Kidney (tissue), 13 donors: ENCODE measurements at regions not wholly inside any gene's neighbourhood (a gene's known extent, or its start where the extent isn't known, plus 50 kb on each side); places are given as distances from the start of the nearest gene placed in this dataset.

ENCODE experiments used
- DNase-seq, 5 donors: peaks; one replicate each; pipeline ENCODE4 v3.0.0-alpha.2; 2013 to 2020
- FAIRE-seq: peaks from 2 replicates; lab custom pipeline; 2012; peaks lifted over from hg19 to GRCh38; lab: Jason Lieb, UNC
- H3K27ac ChIP-seq, 2 donors: one replicate each; pipeline ENCODE4 v1.7.0; 2013; ENCODE audit warnings: low read depth in 2 of 2, low read length in 2 of 2, inconsistent platforms in 1 of 2
- H3K27me3 ChIP-seq: one replicate; pipeline ENCODE4 v1.7.1; 2013; ENCODE audit warnings: low read length, inconsistent platforms; ENCODE audit not compliant: control insufficient read depth, insufficient read depth
- H3K36me3 ChIP-seq, 3 donors: one replicate each; pipeline versions ENCODE4 v1.7.0 to v1.7.1; 2013; ENCODE audit warnings: low read length in 3 of 3, control low read depth in 1 of 3, inconsistent platforms in 1 of 3; ENCODE audit not compliant: insufficient read depth in 3 of 3, control insufficient read depth in 2 of 3
- H3K4me1 ChIP-seq, 3 donors: one replicate each; pipeline versions ENCODE4 v1.7.0 to v1.7.1; 2013; ENCODE audit warnings: low read length in 3 of 3, inconsistent platforms in 1 of 3, low read depth in 1 of 3; ENCODE audit not compliant: control insufficient read depth in 2 of 3, insufficient read depth in 2 of 3
- H3K4me3 ChIP-seq, 3 donors: one replicate each; pipeline versions ENCODE4 v1.7.0 to v1.8.1; 2013; ENCODE audit warnings: low read length in 3 of 3, control low read depth in 1 of 3, inconsistent platforms in 1 of 3
- H3K9ac ChIP-seq, 3 donors: one replicate each; pipeline versions ENCODE4 v1.7.0 to v1.7.1; 2013; ENCODE audit warnings: low read length in 3 of 3, control low read depth in 1 of 3, inconsistent platforms in 1 of 3
- H3K9me3 ChIP-seq, 3 donors: one replicate each; pipeline versions ENCODE4 v1.7.0 to v1.7.1; 2013; ENCODE audit warnings: low read length in 3 of 3, control low read depth in 1 of 3, inconsistent platforms in 1 of 3; ENCODE audit not compliant: control insufficient read depth in 2 of 3, insufficient read depth in 1 of 3
- CTCF ChIP-seq: IDR thresholded peaks from 3 replicates; pipeline ENCODE4 v1.5.1; 2012; ENCODE audit warnings: mild to moderate bottlenecking, moderate library complexity, borderline replicate concordance; ENCODE audit not compliant: insufficient read depth; ENCODE audit errors: extremely low read depth
- intact Hi-C: fragments of 100-400 bp; cut with DNase I; formaldehyde crosslinking; loops from one replicate; pipeline ENCODE4 v1.11.1; 2022
- donor health status: control.
- donor health status: control.
- donor health status: control.
- donor health status: control.
- donor health status: control.
- donor health status: DM: yes; HTN: yes; CAD: no.
- donor health status: Normal renal cell carcinoma (clear cell type).

GRCh38 chr2:200039724-200040650 lies 84.6 kb downstream of the MAIP1 start:
- TF ChIP-seq CTCF: no peak
- no peaks in the 10 kb centered on the region for H3K36me3 ChIP-seq
- DNase-seq (peak in 2 of 5 donors; percentile 13 to 31), FAIRE-seq (no peak)
- no peaks in the 10 kb centered on the region for H3K9me3 ChIP-seq
- H3K4me3 ChIP-seq: no peak overlapping the region
- H3K27me3 ChIP-seq: no peaks in the 10 kb centered on the region
- H3K27ac ChIP-seq: no peak overlapping the region
- no peaks in the 10 kb centered on the region for H3K4me1 ChIP-seq
- H3K9ac ChIP-seq: no peak overlapping the region
- intact Hi-C loops: no loop called here

GRCh38 chr2:200040831-200041230 lies 85.4 kb downstream of the MAIP1 start:
- Histone ChIP-seq H3K27me3 (no peaks in the 10 kb centered on the region), H3K9me3 (no peaks in the 10 kb centered on the region), H3K27ac (no peak overlapping the region), H3K4me3 (no peak overlapping the region), H3K36me3 (no peaks in the 10 kb centered on the region), H3K9ac (no peak overlapping the region), H3K4me1 (no peaks in the 10 kb centered on the region)
- no peak for TF ChIP-seq CTCF
- intact Hi-C loops: no loop called here
- DNase-seq (no peak), FAIRE-seq (no peak)

GRCh38 chr2:200041639-200042038 lies 86.3 kb downstream of the MAIP1 start:
- Histone ChIP-seq H3K27me3 (no peaks in the 10 kb centered on the region), H3K9ac (no peak overlapping the region), H3K36me3 (no peaks in the 10 kb centered on the region), H3K9me3 (no peaks in the 10 kb centered on the region), H3K27ac (no peak overlapping the region), H3K4me3 (no peak overlapping the region), H3K4me1 (no peaks in the 10 kb centered on the region)
- intact Hi-C loops: no loop called here
- TF ChIP-seq CTCF: no peak
- DNase-seq (no peak), FAIRE-seq (no peak)
